Uterus (tissue), 3 donors: ENCODE measurements at regions not wholly inside any gene's neighbourhood (a gene's known extent, or its start where the extent isn't known, plus 50 kb on each side); places are given as distances from the start of the nearest gene placed in this dataset.

ENCODE experiments used
- DNase-seq, 2 donors: peaks; one replicate each; pipeline ENCODE4 v3.0.0-alpha.2; 2019 to 2020
- H3K27ac ChIP-seq, 2 donors: fragments of 200-600 bp; sonication (generic); 1 replicate in 1 of 2; 2 replicates in 1 of 2; pipeline ENCODE4 v1.5.1; 2016 to 2018
- H3K27me3 ChIP-seq, 2 donors: fragments of 200-600 bp; sonication (generic); one replicate each; pipeline ENCODE4 v1.5.1; 2018 to 2019; ENCODE audit warnings: control low read depth in 1 of 2
- H3K36me3 ChIP-seq, 2 donors: fragments of 200-600 bp; sonication (generic); one replicate each; pipeline ENCODE4 v1.5.1; 2019; ENCODE audit warnings: control low read depth in 1 of 2
- H3K4me1 ChIP-seq, 2 donors: fragments of 200-600 bp; sonication (generic); one replicate each; pipeline ENCODE4 v1.5.1; 2018 to 2019; ENCODE audit warnings: control low read depth in 1 of 2
- H3K4me3 ChIP-seq, 2 donors: fragments of 200-600 bp; sonication (generic); 1 replicate in 1 of 2; 2 replicates in 1 of 2; pipeline ENCODE4 v1.5.1; 2018 to 2019; ENCODE audit warnings: mild to moderate bottlenecking in 1 of 2
- H3K9me3 ChIP-seq, 2 donors: fragments of 200-600 bp; sonication (generic); one replicate each; pipeline ENCODE4 v1.5.1; 2019; ENCODE audit warnings: control low read depth in 1 of 2
- CTCF ChIP-seq, 4 experiments: fragments of 200-600 bp in 2 of 4; fragments of 450-650 bp in 2 of 4; sonication (generic) in 2 of 4; IDR thresholded peaks; one replicate each; pipeline ENCODE4 v1.5.1; 2016 to 2019; ENCODE audit warnings: antibody characterized with exemption in 4 of 4, mild to moderate bottlenecking in 2 of 4, moderate library complexity in 1 of 4
- POLR2A ChIP-seq, 2 donors: fragments of 450-650 bp; IDR thresholded peaks; one replicate each; pipeline ENCODE4 v1.6.1; 2016; ENCODE audit warnings: antibody characterized with exemption in 2 of 2, mild to moderate bottlenecking in 1 of 2, moderate library complexity in 1 of 2
- intact Hi-C: fragments of 100-400 bp; cut with DNase I; formaldehyde crosslinking; loops from one replicate; pipeline ENCODE4 v1.15.1; 2023; ENCODE audit warnings: low total_unique reads
- donor health status: DM: yes; HTN: yes; CAD: no.

DNA sequence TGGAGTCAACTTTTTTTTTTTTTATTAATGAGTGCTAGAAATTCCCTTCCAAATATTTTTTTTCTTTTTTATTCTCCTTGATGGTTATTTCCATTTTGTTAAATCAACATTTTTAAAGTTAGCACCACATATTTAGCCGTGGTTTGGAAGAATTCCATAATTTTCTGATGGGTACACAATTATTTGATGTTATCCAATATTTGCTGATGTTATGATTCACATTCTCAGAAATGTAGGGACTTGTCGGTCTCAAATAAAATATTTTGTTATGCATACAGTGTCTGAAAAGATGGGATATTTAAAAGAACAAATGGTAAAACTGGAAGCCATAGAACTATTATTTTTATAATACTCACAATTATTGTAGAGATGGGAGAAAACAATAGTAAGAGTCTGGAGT, 911.5 kb upstream of the GBE1 start:
- Histone ChIP-seq H3K27ac (no peak overlapping the region), H3K4me3 (no peak overlapping the region), H3K27me3 (no peaks in the 10 kb centered on the region), H3K4me1 (no peaks in the 10 kb centered on the region), H3K36me3 (no peaks in the 10 kb centered on the region), H3K9me3 (no peaks in the 10 kb centered on the region)
- intact Hi-C loops = no loop called here
- TF ChIP-seq CTCF (IDR thresholded peaks at IDR 0.05) (no peak), POLR2A (IDR thresholded peaks at IDR 0.05) (no peak)
- no peak for DNase-seq

- no peak for DNase-seq
- no peak overlapping the region for H3K4me3 ChIP-seq
- H3K4me1 ChIP-seq = no peaks in the 10 kb centered on the region
- no peaks in the 10 kb centered on the region for H3K36me3 ChIP-seq
- H3K27ac ChIP-seq = no peak overlapping the region
- H3K9me3 ChIP-seq = no peaks in the 10 kb centered on the region
- no peaks in the 10 kb centered on the region for H3K27me3 ChIP-seq
- no peak for TF ChIP-seq CTCF (IDR thresholded peaks at IDR 0.05)
- no peak for TF ChIP-seq POLR2A (IDR thresholded peaks at IDR 0.05)
- intact Hi-C loops = no loop called here
Observed at GRCh38 chr3:82671466-82671865, 910.0 kb upstream of the GBE1 start.

GRCh38 chr3:82654708-82655107, 893.3 kb upstream of the GBE1 start:
- Histone ChIP-seq H3K27me3 (no peaks in the 10 kb centered on the region), H3K9me3 (no peaks in the 10 kb centered on the region), H3K27ac (no peak overlapping the region), H3K4me1 (no peaks in the 10 kb centered on the region), H3K36me3 (no peaks in the 10 kb centered on the region), H3K4me3 (no peak overlapping the region)
- TF ChIP-seq CTCF (IDR thresholded peaks at IDR 0.05) (no peak), POLR2A (IDR thresholded peaks at IDR 0.05) (no peak)
- intact Hi-C loops = no loop called here
- DNase-seq = no peak

DNA sequence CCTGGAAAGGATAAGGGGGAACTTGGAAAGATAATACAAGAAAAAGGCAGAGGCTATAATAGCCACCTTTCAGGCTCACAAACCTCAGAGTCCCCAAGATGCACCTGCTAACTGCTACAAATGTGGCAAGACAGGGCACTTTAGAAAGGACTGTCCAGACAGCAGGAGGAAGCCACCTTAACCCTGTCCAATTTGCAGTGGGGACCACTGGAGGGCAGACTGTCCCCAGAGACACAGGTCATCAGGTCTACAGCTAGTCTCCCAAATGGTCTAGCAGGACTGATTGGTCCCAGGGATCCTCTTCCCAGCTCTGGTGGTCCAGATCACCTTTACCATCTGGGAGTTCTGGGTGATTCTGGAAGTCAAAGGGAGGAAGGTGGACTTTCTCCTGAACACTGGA, 882.5 kb upstream of the GBE1 start:
- no peak overlapping the region for H3K27ac ChIP-seq
- no peaks in the 10 kb centered on the region for H3K36me3 ChIP-seq
- no peaks in the 10 kb centered on the region for H3K4me1 ChIP-seq
- H3K9me3 ChIP-seq = no peaks in the 10 kb centered on the region
- no peak for DNase-seq
- TF ChIP-seq CTCF (IDR thresholded peaks at IDR 0.05) (no peak), POLR2A (IDR thresholded peaks at IDR 0.05) (no peak)
- H3K27me3 ChIP-seq = no peaks in the 10 kb centered on the region
- intact Hi-C loops = no loop called here
- no peak overlapping the region for H3K4me3 ChIP-seq

- no peak for TF ChIP-seq CTCF (IDR thresholded peaks at IDR 0.05)
- TF ChIP-seq POLR2A (IDR thresholded peaks at IDR 0.05) = no peak
- intact Hi-C loops = no loop called here
Observed at GRCh38 chr3:82641701-82642100, 880.3 kb upstream of the GBE1 start.

More at GRCh38 chr3:82641701-82642100, 880.3 kb upstream of the GBE1 start:
- no peaks in the 10 kb centered on the region for H3K9me3 ChIP-seq
- no peaks in the 10 kb centered on the region for H3K36me3 ChIP-seq
- no peak overlapping the region for H3K27ac ChIP-seq
- H3K4me1 ChIP-seq = no peaks in the 10 kb centered on the region
- no peaks in the 10 kb centered on the region for H3K27me3 ChIP-seq
- no peak overlapping the region for H3K4me3 ChIP-seq
- no peak for DNase-seq
